GM21528 (cell line): ENCODE measurements at regions not wholly inside any gene's neighbourhood (a gene's known extent, or its start where the extent isn't known, plus 50 kb on each side); places are given as distances from the start of the nearest gene placed in this dataset.
"Not testable (repeated sequence)": the region's sequence is repeated elsewhere in the genome, so short reads cannot be mapped to it uniquely, and the experiment has no call there.

Source experiments
- ATAC-seq: cut with Tn5 transposase; IDR thresholded peaks from one replicate; pipeline ENCODE4 v1.9.1; 2021; ENCODE audit warnings: mild to moderate bottlenecking, moderate library complexity; ENCODE audit not compliant: unreplicated experiment, low FRiP score

DNA sequence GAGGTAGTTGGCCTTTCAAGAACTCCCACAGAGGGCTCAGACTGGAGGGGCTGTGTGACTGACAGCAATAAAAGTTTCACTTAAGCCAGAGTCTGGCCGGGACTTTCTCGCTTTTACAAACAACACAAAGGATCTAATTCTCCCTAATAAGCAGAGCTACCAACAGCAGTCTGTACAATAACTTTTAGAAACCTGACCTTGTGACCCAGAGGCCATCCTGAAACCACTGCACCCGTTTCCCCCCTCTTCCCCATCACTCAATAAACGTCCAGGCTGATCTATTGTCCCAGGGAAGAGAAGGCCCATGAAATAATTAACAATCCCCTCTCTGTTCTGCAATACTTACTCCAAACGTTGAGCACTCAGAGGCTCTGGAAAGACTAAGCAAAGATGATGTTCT, 442.4 kb downstream of the ZIC3 start:
- no peak for ATAC-seq

DNA sequence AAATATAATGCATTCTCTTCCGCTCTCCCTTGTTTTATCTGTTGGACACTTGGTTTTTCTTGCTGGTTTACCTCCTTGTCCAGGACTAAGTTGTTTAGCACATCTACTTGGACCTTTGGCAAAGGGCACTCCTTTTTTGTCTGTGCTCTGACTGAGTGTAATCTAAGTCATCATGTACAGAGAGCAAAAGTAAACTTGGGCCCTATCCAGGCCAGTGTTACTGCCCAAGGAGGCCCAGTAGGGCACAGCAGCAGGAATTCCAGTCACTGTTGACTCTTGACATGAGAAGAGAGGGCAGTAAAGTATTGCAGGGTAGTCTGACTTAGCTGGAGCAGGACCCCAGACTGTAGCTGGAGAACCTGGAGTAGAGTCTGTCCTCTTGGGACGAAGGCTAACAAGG, 445.5 kb downstream of the ZIC3 start:
- no peak for ATAC-seq

DNA sequence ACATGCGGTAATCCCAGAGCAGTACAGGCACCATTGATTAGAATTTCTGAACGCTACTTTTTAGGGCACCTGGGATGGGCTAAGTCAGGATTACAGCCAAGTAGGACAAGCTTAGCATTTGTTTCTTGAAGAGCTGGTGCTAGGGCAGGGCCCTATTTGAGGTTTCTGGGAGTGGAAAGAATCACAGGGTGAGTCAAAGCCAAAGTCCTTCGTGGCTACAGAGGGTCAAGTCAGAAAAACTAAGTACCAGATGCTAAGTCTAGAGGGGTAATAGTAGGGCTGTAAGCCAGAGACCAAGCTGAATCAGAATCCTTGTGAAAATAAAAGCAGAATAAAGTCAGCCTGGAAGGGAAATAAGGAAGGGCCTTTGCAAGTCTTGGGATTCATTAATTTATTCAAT, 448.6 kb downstream of the ZIC3 start:
- no peak for ATAC-seq

DNA sequence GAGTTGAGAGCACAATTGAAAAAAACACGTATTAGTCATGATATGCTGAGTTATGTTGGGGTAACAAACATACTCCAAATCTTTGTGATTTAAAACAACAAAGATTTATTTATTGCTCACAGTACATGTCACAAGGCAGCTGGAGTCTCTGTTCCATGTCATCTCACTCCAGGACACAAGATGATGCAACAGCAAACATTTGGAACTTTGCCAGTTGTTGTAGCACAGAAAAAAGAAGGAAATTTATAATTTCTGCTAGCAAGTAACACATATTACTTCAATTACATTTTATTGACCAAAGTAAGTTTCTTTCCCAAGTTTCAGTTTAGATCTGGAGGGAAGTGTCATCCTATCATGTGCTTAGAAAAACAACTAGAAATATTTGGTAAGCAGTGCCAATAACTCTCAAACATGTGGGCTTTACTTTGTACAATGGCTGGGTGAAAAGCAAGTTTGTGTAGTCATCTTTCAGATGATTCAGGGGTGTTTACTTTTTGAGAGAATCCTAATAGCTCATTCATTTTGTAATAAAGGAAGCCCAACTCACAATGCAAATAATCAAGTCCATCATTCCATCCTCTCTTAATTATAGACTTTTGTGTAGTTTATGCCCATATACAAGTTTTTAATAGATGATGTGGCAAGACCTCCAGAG, 452.3 kb downstream of the ZIC3 start:
- no peak for ATAC-seq

DNA sequence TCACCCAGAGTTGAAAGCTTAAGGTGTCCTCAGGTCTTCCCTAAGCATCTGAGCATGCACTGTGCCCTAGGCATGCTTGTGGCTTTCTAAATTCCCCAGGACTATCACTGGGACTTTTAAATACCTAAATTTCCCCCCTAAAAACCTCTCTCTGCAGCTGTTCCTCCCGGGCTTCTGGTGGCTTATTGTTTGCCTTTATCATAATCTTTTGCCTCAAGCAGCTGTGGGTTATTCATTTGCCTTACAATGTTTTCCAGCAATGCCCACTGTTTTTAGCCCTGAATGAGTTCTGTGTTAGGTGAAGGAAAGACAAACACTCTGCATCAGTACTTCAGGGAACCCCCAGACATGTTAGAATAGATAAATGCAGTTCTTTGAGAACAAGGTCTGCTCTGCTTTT, 455.0 kb downstream of the ZIC3 start:
- ATAC-seq = no peak

DNA sequence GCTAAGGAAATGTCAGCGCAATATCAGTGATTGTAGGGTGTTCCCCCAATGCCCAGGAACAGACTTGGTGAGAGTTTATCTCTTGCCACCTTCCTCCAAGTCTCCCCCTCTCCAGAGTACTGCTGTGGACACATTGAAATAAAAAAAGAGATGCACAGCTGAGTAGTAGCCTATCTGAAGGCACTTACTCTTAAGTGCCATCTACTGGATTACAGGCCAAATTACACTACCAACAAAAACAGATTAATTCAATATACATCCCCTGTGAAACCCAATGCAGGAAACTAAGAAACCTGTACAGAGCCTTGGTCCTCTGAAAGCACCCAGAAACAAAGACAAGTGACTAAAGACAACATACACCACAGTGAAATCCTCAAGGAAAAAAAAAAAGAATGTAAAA, 460.3 kb downstream of the ZIC3 start:
- ATAC-seq = peak; percentile 58

DNA sequence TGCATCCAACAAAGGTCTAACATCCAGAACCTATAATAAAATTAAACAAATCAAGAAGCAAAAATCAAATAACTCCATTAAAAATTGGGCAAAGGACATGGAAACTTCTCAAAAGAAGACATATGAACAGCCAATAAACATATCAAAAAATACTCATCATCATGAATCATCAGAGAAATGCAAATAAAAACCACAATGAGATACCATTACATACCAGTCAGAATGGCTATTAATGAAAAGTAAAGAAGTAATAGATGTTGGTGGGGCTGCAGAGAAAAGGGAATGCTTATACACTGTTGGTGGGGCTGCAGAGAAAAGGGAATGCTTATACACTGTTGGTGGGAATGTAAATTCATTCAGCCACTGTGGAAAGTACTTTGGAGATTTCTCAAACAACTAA, 465.8 kb downstream of the ZIC3 start:
- ATAC-seq = no peak

DNA sequence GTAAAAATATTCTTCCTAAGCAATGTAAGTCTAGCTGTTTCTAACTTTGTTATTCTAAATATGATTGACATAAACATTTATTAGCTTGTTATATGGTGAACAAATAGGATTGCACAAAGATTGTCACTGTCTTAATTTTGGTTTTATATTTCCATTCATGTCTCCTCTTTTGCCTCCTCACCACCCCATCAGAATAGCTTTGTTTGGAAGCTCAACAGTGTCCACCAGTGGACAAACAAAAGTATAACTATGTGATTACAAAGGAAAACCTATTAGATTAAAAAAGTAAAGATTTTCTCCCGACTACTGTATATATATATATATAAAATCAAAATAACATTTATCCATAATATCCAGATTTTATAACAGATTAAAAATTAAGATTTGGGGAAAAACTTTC, 468.2 kb downstream of the ZIC3 start:
- ATAC-seq = no peak

DNA sequence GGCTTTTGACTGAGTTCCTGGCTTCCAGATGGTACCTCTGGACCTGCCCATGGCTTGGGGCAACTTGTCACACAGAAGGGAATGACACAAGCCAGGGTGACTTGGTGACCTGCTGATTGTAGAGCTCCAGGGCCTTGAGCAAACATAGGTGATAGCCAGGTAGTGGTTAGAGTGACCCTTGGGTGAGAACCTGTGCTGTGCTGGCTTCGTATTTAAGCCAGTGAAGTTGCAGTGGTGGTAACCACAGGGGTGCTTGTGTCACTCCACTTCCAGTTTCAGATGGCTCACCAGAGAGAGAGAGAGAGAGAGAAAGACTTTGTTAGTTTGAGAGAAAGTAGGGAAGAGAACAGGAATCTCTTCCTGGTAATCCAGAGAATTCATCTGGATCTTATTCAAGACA, 471.6 kb downstream of the ZIC3 start:
- no peak for ATAC-seq

DNA sequence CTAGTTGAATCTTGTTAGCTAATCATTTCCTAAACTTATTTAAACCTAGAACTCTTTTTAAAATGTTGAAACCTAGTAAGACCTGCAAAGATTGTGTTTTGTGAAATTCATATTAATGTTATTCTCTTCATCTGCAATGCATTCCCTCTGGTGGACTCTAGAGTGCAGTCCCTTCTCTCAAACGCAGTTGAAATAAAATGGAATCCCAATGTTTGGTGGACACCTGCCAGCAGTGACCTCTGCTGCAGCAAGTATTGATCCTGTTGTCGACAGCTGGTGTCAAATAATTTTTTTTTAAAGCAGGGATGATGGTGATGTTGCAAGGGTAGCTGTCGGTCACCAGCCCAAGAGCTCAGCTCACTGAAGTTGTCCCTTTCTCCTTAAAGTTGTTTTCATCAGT, 492.0 kb downstream of the ZIC3 start:
- no peak for ATAC-seq

DNA sequence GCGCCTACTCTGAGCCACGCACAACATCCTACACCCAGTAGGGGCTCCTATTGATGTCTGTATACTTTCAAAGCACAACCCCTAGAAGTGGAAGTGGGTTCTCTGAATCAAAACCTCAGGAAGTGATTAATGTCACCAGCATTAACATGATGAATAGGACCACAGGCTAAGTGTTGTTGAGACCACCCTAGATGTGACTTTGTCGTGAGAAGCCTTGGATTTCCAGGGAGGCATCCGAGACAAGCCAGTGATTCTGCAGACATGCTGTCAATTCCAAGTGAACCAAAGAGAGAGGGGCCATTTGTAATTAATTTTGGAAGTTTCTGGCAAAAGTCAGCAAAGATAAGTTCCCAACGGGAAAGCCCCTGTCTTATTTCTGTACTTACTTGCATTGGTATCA, 493.0 kb downstream of the ZIC3 start:
- no peak for ATAC-seq

DNA sequence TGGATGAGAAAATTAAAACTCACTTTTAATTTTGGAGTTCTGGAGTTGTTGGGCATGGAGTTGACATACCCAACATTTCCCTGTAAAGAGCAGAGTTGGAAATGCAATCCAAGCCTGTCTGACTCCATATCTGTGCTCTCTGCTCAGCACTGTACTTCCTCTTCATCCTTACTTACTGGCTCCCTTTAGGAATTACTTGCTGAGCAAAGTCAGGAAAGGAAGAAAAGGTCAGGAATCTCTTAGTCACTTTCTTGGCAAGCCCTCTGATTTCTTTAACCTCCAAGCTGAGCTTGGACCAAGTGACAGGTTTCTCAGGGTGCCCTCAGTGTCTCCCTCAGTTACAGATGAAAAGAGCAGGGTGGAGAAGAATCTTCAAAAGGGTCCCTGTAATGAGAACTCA, 501.5 kb downstream of the ZIC3 start:
- ATAC-seq = no peak

DNA sequence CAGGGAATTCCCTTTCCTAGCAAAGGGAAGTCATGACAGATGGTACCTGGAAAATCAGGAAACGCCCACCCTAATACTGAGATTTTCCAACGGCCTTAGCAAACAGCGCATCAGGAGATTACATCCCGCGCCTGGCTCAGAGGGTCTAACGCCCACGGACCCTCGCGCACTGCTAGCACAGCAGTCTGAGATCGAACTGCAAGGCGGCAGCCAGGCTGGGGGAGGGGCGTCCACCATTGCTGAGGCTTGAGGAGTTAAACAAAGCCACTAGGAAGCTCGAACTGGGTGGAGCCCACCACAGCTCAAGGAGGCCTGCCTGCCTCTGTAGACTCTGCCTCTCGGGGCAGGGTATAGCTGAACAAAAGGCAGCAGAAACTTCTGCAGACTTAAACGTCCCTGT, 507.7 kb downstream of the ZIC3 start:
- ATAC-seq = no peak

DNA sequence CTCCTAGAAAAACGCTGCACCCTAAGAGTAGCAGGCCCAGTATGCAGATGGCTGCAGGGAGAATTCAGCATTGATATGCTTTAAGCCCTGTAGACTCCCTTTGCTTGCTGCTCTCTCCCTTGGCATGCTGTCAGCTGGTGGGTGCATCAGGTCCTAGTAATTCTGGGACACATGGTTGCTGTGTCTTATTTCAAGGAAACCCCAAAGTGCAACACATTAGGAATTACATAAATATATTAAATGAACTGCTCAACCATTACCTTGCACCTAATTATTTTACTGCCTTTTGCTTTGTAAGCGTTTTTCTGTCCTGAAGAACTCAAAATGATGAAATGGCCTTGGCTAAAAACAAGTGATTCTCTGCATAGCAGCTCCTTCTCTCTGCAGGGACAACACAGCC, 516.3 kb downstream of the ZIC3 start:
- ATAC-seq = no peak

DNA sequence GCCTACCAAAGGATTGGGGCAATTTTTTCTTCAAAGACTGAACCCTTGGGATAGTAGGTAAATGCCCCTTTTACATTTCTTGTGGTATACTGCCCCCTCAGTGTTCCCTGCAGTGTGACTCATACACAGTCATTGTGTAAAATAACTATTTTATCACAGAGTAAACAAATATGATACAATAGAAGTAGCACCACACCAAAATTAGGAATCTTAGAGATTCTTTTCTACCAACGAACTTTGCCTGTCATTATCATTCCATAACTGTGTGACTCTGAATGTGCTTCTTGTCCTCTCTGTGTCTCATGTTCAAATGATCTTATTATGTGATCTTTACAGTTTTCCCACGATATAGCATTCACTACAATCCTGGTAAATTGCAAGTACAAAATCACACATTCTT, 517.0 kb downstream of the ZIC3 start:
- ATAC-seq = no peak

DNA sequence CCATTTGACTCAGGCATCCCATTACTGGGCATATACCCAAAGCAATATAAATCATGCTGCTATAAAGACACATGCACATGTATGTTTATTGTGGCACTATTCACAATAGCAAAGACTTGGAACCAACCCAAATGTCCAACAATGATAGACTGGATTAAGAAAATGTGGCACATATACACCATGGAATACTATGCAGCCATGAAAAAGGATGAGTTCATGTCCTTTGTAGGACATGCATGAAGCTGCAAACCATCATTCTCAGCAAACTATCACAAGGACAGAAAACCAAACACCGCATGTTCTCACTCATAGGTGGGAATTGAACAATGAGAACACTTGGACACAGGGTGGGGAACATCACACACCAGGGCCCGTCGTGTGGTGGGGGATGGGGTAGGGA, 545.0 kb downstream of the ZIC3 start:
- ATAC-seq = not testable (repeated sequence)

DNA sequence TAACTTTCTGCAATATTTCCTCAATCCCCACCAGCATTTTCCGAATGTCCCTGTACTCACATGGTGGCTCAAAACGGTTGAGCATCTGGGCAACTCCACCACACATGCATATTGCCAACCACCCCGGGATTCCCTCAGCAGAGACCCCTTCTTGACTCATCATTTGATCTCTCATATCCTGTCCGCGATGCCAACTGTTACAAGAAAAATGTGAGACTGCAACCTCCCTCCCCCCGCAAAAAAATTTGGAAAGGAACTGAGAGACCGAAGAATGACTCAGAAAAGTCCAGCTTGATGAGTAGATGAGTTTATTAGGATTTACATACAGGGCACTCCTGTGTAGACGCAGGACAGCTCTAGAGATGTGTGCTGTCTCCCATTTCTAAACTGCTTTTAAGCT, 561.4 kb downstream of the ZIC3 start:
- no peak for ATAC-seq

DNA sequence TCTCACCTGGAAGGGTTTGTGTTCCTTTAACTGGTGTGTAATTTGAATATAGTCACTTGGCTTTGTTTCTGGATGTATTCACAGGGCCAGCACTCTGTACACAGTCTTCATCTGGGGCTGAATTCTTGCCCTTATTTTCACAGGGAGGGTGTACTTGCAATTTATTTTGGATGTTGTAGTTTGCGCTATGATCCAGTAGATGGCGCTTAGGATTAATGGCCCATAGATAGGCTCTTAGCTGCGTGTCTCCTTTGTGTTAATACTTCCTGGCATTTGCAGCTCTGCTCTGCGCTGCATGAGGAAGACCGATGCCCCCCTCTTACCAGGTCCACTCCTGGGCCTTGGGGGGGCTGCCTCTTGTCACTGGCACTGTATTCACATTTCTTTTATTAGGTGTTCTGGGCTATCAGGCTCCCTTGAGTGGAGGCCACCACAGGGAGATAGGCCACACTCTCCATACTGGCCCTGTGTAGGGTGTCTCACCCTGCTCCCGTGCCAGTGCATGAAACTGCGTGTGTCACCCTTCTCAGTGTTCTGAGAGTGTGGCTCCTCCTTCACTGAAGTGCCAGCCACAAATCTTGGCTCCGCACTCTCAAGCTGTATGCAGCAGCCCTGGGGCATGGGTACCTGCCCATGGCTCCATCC, 562.2 kb downstream of the ZIC3 start:
- ATAC-seq = peak; percentile 80

DNA sequence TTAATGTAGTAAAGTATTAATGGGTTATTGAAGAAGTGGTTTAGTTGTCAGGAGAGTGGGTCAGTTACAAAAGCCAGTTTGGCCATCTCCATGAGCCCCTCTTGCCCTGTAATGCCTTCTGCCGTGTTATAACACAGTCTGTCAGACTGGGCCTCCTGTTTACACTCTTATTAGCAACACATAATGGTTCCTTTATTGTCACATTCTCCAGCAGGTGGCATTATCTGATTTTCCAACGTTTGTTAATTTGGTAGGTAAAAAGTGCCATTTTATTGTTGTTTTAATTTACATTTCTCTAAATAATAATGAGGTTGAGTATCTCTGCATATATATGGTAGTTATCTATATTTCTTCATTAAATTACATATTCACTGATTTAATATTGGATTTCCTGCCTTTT, 560.8 kb downstream of the FGF13 start:
- no peak for ATAC-seq

DNA sequence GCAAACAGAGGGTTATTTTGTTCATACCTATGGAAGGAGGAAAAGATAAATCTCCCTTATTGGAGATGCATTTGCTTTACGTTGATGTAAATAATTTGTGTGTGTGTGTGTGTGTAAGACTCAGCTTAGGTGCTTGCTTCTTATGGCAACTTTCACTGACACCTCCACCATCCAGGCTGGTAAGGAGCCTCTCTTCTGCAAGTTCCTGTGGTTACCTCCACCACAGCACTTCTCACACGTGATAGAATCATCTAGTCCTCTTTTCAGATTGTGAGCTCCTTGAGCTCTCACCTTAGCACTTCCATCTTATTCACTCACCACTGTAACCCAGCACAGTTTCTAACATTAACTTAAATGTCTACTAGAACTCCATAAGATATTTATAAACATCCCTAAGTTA, 553.7 kb downstream of the FGF13 start:
- ATAC-seq = no peak

DNA sequence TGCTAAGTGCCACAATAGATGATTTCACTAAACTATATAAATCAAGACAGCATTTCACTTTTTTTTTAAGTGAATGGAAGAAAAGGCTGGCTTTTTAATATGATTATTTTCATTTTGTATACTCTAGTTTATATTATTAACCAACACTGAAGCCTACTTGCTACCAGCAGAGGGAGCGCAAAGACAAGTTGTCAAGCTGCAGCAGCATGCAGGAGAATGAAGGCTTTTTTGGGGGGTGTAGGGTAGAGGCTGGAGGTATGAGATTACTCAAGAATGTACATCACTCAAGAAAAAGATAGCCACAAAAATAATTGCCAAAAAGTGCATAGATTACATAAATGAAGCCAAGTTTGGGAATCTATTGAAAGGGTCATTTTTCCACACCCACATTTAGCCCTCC, 519.5 kb downstream of the FGF13 start:
- no peak for ATAC-seq

DNA sequence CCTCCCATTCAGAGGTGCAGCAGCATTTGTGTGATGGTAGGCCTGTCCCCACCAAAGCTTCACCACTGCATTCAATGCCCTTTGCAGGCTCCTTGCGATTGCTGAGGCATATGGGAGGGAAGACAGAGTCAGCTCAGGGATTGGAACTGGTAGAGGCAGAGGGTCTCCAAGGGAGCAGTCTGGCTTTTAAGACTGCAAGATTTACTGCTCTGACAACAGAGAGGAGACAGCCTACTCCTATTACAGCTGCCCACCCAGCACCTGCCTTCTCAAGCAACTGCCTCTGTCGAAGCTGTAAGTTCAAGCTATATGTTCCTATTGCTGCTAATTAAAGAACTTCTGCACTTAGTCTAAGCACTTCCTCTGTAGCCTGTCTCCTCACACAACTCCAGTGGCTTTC, 481.8 kb downstream of the FGF13 start:
- ATAC-seq = no peak

DNA sequence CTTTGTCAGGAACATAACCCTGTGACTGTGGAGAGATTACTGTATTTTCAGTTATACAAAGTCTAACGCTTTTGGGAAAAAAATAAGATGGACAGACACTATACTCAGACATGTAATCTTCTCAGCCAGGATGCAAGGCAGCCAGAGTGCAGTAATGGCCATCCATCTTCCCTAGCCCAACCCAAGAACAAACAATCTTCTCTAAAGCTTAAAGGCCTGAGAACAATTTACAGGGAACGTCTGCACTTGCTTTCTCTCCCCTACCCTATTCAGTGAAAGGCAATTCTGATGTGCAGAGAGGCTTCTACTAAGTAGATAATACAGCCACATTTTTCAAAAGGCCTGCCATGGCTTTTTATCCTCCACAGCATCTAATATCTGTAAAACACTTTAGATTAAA, 471.3 kb downstream of the FGF13 start:
- ATAC-seq = no peak
